Kidney epithelial cell (primary cell): ENCODE measurements at regions not wholly inside any gene's neighbourhood (a gene's known extent, or its start where the extent isn't known, plus 50 kb on each side); places are given as distances from the start of the nearest gene placed in this dataset.

Source experiments
- DNase-seq: peaks from one replicate; pipeline ENCODE4 v3.0.0-alpha.2; 2010; ENCODE audit warnings: low read depth
- H3K27me3 ChIP-seq: 2 replicates; pipeline ENCODE4 v1.6.0; 2011; ENCODE audit warnings: low read length; ENCODE audit not compliant: control insufficient read depth, insufficient read depth
- H3K36me3 ChIP-seq: 2 replicates; pipeline ENCODE4 v1.5.1; 2011; ENCODE audit warnings: low read length; ENCODE audit not compliant: control insufficient read depth, insufficient read depth
- H3K4me3 ChIP-seq: 2 replicates; pipeline ENCODE4 v1.5.1; 2011; ENCODE audit warnings: low read depth, mild to moderate bottlenecking, control low read depth, low read length
- CTCF ChIP-seq: IDR thresholded peaks from 2 replicates; pipeline ENCODE4 v1.5.1; 2011; ENCODE audit warnings: mild to moderate bottlenecking, moderate library complexity, low read length, control low read depth, inconsistent platforms; ENCODE audit not compliant: insufficient read depth, poor library complexity, severe bottlenecking

- Histone ChIP-seq H3K36me3 (no peaks in the 10 kb centered on the region), H3K27me3 (no peaks in the 10 kb centered on the region), H3K4me3 (no peak overlapping the region)
- DNase-seq: no peak
- TF ChIP-seq CTCF: no peak
Measured at GRCh38 chr2:139825726-139826125, 1045.5 kb upstream of the NXPH2 start.

GRCh38 chr2:139819273-139819796, 1039.1 kb upstream of the NXPH2 start:
- no peak for DNase-seq
- H3K36me3 ChIP-seq: no peaks in the 10 kb centered on the region
- TF ChIP-seq CTCF: no peak
- no peak overlapping the region for H3K4me3 ChIP-seq
- no peaks in the 10 kb centered on the region for H3K27me3 ChIP-seq

- H3K4me3 ChIP-seq: no peak overlapping the region
- H3K36me3 ChIP-seq: no peaks in the 10 kb centered on the region
- no peaks in the 10 kb centered on the region for H3K27me3 ChIP-seq
- DNase-seq: no peak
- TF ChIP-seq CTCF: no peak
Measured at GRCh38 chr2:139814458-139814857, 1034.3 kb upstream of the NXPH2 start.

- TF ChIP-seq CTCF: no peak
- no peak for DNase-seq
- Histone ChIP-seq H3K27me3 (no peaks in the 10 kb centered on the region), H3K36me3 (no peaks in the 10 kb centered on the region), H3K4me3 (no peak overlapping the region)
Measured at GRCh38 chr2:139813340-139813739, 1033.2 kb upstream of the NXPH2 start.

GRCh38 chr2:139805441-139805840, 1025.3 kb upstream of the NXPH2 start:
- no peak for DNase-seq
- Histone ChIP-seq H3K4me3 (no peak overlapping the region), H3K27me3 (no peaks in the 10 kb centered on the region), H3K36me3 (no peaks in the 10 kb centered on the region)
- TF ChIP-seq CTCF: no peak

- Histone ChIP-seq H3K4me3 (no peak overlapping the region), H3K27me3 (no peaks in the 10 kb centered on the region), H3K36me3 (no peaks in the 10 kb centered on the region)
- TF ChIP-seq CTCF: no peak
- no peak for DNase-seq
Measured at GRCh38 chr2:139798391-139798790, 1018.2 kb upstream of the NXPH2 start.
